HG03095 (cell line): ENCODE measurements at regions not wholly inside any gene's neighbourhood (a gene's known extent, or its start where the extent isn't known, plus 50 kb on each side); places are given as distances from the start of the nearest gene placed in this dataset.
"Not testable (repeated sequence)": the region's sequence is repeated elsewhere in the genome, so short reads cannot be mapped to it uniquely, and the experiment has no call there.

ENCODE experiments used
- ATAC-seq: cut with Tn5 transposase; IDR thresholded peaks from one replicate; pipeline ENCODE4 v1.9.1; 2021; ENCODE audit warnings: moderate library complexity; ENCODE audit not compliant: unreplicated experiment

- not testable (repeated sequence) for ATAC-seq
Observed at GRCh38 chr12:9313479-9313878, 105.3 kb upstream of the PZP start.

- ATAC-seq = not testable (repeated sequence)
Observed at GRCh38 chr12:9312406-9313392, 104.5 kb upstream of the PZP start.

- ATAC-seq = not testable (repeated sequence)
Observed at GRCh38 chr12:9311454-9311853, 103.3 kb upstream of the PZP start.

- ATAC-seq = not testable (repeated sequence)
Observed at GRCh38 chr12:9310645-9311044, 102.5 kb upstream of the PZP start.

- ATAC-seq = peak; percentile 51
Observed at GRCh38 chr12:9309749-9310148, 101.6 kb upstream of the PZP start.

- not testable (repeated sequence) for ATAC-seq
Observed at GRCh38 chr12:9308745-9309144, 100.5 kb upstream of the PZP start.

- ATAC-seq = not testable (repeated sequence)
Observed at GRCh38 chr12:9308163-9308562, 100.0 kb upstream of the PZP start.

- ATAC-seq = not testable (repeated sequence)
Observed at GRCh38 chr12:9307255-9307654, 99.1 kb upstream of the PZP start.

GRCh38 chr12:9306004-9306403 is 97.8 kb upstream of the PZP start:
- ATAC-seq = not testable (repeated sequence)

- not testable (repeated sequence) for ATAC-seq
Observed at GRCh38 chr12:9304540-9304939, 96.3 kb upstream of the PZP start.

GRCh38 chr12:9295872-9296271 is 87.7 kb upstream of the PZP start:
- not testable (repeated sequence) for ATAC-seq

GRCh38 chr12:9294072-9294620 is 86.0 kb upstream of the PZP start:
- not testable (repeated sequence) for ATAC-seq

GRCh38 chr12:9293391-9293790 is 85.2 kb upstream of the PZP start:
- not testable (repeated sequence) for ATAC-seq

GRCh38 chr12:9289984-9290383 is 81.8 kb upstream of the PZP start:
- not testable (repeated sequence) for ATAC-seq

- ATAC-seq = not testable (repeated sequence)
Observed at GRCh38 chr12:9284724-9285123, 76.5 kb upstream of the PZP start.

GRCh38 chr12:9284197-9284596 is 76.0 kb upstream of the PZP start:
- peak; percentile 34 for ATAC-seq

GRCh38 chr12:9283346-9284095 is 75.3 kb upstream of the PZP start:
- peak; percentile 81 for ATAC-seq

GRCh38 chr12:9276990-9277389 is 68.8 kb upstream of the PZP start:
- ATAC-seq = no peak

- no peak for ATAC-seq
Observed at GRCh38 chr12:9273276-9273675, 65.1 kb upstream of the PZP start.

GRCh38 chr12:9271875-9272274 is 63.7 kb upstream of the PZP start:
- no peak for ATAC-seq

- no peak for ATAC-seq
Observed at GRCh38 chr12:9264546-9264945, 56.4 kb upstream of the PZP start.
